Glomerular visceral epithelial cell (primary cell): ENCODE measurements at regions not wholly inside any gene's neighbourhood (a gene's known extent, or its start where the extent isn't known, plus 50 kb on each side); places are given as distances from the start of the nearest gene placed in this dataset.
"Not testable (repeated sequence)": the region's sequence is repeated elsewhere in the genome, so short reads cannot be mapped to it uniquely, and the experiment has no call there.

Experiments
- DNase-seq: peaks from one replicate; pipeline ENCODE4 v3.0.0-alpha.2; 2016; ENCODE audit errors: extremely low spot score

DNA sequence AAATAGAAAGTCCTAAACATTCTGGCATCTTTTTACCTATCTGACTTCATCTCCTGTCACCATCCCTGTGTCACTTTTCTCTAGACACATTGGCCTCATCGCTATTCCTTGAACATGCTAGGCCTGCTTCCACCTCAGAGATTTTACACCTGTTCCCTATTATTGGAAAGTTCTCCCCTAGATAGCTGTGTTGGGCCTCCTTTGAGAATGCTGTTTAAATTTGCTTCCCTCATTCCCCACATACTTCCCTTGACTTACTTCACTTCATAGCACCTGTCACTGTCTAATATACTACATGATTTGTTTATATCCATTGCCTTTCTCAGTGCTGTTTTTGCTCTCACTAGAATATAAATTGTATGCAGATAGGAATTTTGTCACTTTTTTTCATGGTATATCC, 317.0 kb upstream of the GCFC2 start:
- no peak for DNase-seq

DNA sequence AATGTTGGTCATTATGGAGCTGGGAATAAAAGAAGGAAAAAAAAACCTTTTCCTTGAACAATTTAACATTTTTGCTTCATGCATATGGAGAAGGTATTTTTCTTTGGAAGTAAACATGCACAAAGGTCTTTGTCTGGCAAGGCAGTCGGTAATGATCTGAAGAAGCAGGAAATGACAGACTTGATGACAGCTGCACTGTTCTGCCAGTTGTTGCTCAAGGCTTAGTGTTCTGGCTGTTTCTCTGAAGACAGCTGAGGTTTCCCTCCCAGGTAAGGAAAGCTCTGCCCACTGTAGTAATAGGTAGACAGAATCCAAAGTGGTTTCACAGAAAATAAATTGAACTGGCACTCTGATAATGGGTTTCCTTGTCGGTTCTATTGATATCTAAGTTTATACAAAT, 308.4 kb upstream of the GCFC2 start:
- DNase-seq, result no peak

DNA sequence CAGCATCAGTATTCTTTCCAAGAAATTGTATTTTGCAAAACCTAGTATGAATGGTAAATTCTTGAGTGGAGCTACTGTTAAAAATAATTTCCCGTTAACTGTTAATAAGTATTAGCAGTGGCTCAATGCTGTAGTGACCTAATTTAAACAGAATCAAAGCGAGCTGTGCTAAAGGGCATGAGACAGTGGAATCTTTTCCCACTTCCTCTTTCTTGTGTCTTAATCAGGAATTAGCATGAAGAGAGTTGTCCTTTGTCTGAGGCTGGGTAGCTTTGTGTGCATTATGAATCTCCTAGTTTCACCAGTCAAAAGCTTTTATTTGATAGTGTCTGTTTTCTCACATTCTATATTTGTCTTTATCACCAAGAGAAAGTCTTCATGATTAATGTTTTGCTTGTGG, 298.8 kb upstream of the GCFC2 start:
- no peak for DNase-seq

DNA sequence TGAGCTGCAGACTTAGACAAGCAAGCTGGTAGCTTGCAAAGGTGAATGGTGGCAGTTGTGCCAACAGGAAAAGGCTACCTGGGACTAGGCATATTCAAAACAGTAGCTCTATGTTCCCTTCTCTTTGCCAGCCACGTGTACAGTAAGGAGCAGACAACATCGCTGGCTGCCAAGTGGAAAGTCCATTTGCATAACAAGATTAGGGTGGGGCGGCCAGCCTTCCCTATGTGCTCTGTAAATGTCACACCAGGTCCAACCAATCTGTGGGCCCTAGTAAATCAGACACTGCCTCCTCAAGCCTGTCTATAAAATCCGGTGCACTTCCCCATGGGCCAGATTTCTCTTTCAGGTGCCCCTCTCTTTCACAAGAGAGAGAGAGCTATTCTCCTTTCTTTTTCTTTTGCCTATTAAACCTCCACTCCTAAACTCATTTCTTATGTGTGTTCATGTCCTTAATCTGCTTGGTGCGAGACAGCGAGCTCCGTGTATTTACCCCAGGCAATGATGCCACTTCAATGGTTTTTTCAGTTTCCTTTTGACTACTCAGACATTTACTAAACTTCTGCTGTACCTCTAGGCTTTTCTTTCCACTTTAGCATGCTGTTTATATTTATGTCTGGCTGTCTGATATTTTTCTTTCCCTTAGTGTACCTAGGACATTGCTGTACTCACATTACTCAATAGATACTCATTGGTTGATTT, 297.4 kb upstream of the GCFC2 start:
- DNase-seq, result no peak

DNA sequence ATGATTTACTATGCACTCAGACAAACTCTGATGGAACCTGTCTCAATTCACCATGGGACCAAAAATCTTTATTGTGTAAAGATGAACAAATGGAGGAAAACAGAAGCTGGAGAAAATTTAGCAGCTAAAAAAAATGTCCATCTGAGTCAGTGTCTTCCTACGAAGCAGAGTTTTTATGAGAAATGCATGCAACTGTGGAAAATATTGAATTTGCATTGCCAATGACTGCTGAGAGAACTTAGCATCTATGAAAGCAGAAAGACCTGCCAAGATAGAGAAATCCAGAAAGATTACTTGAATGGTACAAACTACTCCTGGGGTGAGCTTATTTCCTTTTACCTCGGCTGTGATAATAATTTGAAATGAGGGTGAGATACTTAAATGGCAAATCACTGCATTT, 289.7 kb upstream of the GCFC2 start:
- no peak for DNase-seq

DNA sequence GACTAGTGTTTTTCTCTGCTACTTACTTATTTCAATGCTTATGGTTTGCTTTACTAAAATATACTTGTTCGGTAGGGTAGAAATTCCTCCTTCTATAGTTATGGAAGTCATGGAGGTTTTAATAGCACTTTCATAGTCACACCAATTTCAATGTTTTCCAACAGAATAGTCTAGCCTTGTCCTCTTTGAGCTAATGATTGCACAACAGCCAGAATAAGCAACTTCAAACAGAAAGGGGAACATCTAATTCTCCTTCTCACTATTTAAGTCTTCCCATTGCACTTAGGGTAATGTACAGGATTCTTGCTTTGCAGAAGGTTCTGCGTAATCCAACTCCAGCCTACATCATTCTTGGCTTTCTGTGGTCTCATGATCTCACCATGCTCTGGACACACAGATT, 287.7 kb upstream of the GCFC2 start:
- DNase-seq, result no peak

DNA sequence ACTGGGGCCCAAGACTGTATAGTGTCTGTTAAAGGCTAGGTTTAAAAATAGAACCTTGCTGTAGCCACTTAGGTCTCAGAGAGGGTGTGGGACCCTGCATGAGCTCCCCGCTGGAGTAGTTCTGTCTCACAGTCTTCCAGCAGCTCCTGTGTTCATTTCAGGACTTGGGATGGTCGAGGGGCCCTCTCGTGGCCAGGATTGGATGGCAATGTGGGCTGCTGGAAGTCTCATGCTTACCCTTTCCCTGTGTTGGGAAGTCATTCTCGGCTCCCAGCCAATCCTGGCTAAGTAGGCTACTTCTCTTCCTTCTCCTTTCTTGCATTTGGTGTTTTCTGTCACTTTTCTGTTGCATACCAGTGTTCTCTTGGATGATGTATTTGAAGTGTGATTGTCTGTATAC, 284.0 kb upstream of the GCFC2 start:
- DNase-seq, result no peak

DNA sequence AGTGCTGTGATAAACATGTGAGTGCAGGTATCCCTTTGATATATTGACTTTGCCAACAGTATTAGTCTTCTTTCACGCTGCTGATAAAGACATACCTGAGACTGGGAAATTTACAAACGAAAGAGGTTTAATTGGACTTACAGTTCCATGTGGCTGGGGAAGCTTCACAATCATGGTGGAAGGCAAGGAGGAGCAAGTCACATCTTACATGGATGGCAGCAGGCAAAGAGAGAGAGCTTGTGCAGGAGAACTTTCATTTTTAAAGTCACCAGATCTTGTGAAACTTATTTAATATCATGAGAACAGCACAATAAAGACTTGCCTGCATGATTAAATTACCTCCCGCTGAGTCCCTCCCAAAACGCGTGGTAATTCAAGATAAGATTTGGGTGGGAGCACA, 277.9 kb upstream of the GCFC2 start:
- DNase-seq, result not testable (repeated sequence)

DNA sequence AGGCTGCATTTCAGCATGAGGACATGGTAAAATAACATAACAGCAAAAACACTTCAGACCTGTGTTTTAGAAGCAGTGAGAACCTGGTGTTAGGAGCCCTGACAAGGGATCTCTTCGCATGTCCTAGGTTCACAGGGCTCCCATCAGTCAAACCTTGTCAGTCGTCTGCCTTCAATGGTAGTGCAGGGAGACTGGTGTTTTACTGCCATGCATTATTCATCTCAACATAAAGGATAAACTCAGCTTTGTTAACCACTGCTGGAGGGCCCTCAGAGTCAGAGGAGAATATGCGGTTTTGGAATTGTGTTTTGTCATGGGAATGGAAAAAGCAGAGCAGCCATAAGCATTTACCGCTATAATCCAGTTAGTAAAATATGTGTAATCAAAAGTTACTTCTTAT, 275.9 kb upstream of the GCFC2 start:
- no peak for DNase-seq

DNA sequence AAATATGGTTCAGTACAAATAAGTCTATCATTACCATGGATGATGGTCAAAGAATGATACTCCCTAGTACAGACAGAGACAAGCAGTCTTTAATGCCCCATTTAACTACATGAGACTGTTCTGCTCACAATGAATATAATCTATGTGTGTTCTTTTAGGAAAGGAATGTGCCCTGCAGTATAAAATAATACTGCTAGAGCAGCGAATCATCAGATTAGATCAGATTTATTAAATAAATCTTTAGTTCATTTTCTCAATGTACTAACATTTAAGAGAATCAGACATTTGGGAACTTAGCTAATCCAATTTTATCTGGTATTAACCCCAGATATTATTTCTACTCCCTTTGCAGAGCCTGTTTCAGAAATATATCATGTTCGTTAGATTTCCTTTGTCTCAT, 272.0 kb upstream of the GCFC2 start:
- no peak for DNase-seq

DNA sequence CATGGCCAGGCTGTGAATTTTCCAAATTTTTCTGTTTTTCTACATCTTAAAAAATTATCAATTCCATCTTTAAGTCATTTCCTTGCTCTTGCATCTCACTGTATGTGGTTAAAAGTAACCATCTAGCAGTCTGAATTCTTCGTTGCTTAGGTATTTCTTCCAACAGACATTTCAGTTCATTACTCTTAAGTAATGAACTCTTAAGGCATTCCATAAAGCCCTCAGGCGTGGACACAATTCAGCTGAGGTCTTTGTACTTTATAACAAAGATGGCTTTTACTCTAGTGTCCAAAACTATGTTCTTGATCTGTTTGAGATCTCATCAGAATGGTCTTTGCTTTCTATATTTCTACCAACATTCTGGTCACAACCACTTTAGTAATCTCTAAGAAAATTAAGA, 253.9 kb upstream of the GCFC2 start:
- DNase-seq, result no peak

DNA sequence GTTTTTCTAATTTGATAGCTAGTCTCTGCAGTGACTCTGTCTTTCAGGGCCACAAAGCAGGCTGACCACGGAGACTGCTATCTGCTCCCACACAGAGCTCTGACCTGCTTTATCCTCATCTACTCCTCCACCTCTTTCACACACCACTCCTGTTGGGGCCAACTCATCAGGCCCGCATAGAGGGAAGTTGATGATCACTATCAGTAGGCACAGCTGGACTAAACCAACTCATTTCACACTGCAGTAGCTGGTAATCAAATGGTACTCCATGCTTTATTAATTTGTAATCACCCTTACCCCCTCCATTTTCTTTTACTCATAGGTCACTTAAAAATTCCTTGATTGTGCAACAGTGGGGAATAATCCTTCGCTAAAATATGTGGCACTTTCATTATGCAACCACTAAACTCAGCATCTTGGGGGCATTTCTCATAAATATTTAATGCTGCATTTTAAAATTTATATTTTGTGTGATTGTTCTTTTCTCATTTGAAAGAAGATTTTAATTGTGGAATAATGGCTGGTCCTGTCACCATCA, 249.8 kb upstream of the GCFC2 start:
- DNase-seq, result no peak

DNA sequence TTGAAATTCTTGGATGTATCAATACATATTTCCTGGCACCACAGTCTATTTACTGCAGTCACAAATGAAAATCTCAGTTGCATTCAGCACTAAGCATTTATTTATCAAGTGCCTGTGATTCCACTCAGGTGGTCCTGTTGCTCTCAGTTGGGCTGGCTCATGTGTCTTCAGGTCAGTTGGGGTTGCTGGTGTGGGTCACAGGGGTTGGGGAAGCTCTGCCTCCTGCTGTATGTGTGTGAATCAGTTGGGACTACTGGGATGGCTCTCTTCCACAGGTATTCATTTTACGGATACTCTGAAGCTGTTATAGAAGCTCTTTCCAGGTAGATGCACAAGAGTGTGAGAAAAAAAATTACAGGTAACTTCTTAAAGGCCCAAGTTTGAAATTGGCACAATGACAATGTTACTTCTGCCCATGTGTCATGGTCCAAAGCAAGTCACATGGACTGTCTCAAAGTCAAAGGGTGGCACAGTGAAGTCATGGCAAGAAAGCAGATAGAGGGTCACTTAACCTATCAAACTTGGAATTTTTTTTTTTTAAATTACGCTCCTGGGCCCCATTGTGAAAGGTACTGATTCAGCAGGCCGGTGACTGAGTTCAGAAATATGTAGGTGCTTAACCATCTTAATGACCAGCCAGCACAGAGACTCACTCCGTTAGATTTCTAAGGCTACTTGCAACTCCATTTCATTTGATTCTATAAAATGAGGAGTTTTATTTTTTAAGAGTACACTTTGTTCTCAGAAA, 249.2 kb upstream of the GCFC2 start:
- DNase-seq, result no peak

DNA sequence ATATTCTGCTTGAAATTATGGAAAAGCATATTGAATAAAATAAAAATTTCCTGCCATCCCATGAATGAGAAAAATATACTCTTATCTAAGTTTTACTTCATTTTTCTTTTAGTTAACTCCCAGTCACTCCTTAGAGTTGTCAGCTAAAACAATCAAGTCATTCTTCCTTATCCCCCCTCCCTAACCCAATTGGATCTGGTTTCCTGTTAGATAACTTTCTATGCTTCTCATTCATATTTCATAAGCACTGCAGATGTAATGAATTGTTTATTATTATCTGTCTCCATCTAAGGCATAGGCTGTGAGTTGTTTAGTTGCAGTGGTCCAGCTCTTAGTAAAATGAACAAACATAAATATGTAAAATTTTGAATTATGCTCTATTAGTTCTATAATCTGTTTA, 244.0 kb upstream of the GCFC2 start:
- DNase-seq, result no peak

DNA sequence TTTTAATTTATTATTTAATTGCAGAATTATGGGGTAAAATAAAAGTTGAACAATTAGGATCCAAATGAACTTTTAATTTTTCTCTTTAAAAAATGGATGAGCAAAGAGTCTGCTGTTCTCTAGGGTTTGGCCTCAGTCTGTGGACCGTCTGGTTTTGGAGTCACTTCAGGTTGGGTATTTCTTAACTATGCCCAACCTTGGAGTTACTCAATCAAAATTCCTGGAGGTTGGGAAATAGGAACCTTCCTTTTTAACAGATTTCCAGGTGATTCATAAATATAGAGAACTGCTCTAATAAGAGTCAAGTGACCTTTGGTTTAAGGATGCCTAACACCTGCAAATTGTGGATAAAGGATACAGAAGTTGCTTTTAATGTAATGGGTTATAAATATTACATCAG, 241.5 kb upstream of the GCFC2 start:
- no peak for DNase-seq

DNA sequence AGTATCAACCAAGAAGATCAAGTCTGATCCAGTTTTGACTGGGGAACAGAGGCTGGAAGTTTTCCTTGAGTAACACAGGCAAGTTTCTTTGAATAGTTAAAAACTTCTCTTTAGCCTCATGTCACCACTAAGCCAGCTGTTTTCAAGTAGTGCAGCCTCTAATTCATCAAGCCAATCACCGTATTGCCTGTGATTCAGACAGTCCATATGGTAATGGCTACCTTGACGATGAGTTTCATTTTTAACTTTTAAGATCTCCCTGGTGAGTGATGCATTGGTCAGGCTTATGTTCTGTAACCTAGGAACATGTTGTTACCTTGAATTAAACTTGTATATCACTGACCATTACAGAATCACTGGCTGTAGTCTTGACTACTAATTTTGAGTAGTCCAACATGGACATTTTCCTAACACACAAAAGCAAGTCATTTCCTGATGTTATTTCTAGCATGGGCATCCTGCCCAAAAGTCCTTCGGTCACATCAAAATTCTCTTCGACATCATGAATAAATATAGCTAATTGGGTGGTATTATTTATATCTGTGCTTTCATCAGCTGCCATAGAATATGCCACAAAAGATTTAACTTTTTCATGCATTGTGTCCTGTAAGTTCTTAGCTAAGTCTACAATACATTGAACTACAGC, 238.8 kb upstream of the GCFC2 start:
- no peak for DNase-seq

DNA sequence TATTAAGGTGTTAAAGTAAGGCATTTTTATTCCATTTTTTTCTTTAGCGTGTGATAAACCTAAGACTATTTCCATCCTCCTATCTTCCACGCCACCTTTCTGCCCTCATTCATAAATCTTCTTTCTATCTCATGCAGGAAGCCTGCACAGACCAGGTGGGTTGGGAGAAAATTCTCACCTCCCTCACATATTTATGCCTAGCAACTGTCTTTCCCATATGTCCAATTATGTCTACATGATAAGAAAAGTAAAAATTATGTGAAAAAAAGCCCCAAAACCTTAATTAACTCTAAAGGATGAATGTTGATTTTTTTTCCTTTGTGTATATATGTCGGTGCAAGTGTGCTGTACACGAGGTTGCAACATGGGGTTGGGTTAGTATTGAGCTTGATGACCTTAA, 225.6 kb upstream of the GCFC2 start:
- DNase-seq, result no peak

DNA sequence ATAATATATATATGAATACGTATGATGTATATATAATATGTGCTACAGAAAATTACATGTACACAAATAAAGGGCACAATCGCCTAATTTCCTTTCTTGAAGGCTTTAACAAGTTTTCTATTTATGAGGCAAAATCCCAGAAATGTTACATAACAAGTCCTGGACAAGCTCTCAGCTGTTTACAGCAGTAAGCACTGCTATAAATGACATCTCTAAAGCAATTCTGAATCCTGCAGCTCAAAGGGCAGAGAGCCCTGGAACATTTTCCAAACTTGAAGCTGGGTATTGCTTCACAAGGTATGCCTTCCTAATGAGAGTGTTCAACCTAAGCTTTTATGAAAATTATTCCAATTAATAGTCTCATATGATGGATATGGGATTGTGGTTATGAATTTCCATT, 222.3 kb upstream of the GCFC2 start:
- DNase-seq, result no peak

DNA sequence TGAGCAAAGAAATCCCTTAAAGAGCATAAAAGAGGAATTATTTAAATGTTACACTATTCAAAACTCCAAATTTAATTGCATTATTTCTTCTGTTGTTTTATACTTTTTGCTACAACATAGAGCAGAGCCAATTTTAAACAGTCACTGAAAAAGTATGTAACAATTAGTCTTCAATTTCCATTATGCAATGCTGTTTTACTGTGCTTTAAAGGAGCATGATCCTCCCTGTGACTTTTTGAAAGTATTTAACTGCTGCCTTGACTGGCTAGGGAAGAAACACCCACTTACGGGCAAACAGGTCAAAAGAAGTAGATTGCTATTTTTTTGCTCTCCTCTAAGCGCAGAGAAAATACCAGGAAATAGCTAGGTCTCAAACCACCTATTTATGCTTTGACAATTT, 217.4 kb upstream of the GCFC2 start:
- DNase-seq, result no peak

DNA sequence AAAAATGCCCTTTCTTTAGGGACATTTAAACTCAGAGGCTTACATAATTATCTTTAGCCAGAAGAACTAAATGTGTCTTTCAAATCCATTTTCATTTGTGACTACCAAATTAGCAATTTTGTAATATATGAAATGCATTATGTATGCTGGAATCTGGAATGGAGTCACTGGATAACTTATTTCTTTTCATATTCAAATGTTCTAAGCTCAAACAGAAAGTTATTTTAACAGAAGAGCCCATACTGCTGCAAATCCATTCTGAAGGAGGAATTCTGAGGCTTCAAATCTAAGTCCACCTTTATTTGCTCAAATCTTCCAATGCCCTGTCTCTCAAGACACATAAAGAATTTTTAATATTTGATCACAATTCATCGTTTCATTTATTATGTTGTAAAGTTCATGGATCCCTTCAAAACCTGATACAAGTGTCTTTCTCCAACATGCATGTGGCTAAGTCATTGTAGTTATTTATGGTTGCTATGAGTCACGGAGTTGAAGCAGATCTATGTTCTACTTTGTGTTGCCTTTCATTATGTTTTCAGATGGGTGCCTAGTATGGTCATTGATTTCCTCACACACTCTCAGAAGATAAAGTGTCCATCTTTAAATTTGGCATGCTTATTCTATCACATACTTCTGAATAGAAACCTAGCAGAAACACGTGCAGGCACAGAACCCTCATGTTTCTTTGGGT, 214.8 kb upstream of the GCFC2 start:
- DNase-seq, result no peak

DNA sequence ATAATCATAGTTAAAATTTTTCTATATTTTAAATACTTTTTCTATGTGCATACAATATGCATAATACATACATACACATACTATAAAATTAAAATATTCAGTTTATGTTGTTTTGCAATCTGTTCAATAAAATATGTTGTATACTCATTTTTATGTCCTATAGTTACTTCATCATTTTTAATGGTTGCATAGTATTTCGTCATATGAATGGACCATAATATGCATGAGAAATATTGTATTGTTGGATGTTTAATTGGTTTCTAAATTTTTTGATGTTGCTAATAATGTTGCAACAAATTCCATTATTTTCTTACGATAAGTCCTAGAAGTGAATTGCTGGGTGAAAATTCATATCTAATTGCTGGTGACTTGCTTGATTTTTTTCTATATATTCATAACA, 211.5 kb upstream of the GCFC2 start:
- DNase-seq, result no peak

DNA sequence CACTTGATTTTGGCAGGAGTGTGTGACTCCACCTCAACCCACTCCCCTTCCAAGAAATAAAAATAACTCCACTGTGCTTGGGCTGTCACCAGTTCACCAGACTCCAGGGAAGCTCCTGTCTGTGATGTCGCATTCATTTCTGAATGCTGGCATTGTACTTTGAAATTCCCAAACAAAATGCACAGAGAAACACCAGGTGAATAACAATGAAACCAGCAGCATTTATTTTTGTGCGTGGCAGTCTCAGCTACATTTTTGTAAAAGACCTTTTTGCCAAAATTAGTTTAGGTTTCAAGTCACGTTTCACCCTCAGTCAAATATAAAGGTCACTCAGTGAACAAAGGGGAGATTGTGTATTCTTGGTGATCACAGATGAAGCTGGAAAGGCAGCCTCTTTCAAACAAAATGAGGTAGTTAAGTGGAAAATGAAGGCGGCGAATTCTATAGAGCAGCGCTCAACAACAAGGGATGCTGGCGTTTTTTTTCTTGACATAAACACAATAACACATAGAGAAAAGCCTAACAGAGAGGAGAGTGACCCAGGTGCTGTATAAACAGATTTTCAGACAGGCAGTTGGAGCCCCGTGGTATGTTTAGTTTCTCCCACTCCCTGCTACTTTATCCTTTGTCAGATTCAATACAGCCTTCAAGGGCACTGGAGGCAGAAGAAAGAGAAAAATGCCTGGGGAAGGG, 210.3 kb upstream of the GCFC2 start:
- DNase-seq, result no peak
